K562 (cell line): ENCODE measurements at regions not wholly inside any gene's neighbourhood (a gene's known extent, or its start where the extent isn't known, plus 50 kb on each side); places are given as distances from the start of the nearest gene placed in this dataset.

Source experiments
- ATAC-seq: fragments of 200-7000 bp; cut with Tn5 transposase; 3 replicates; pipeline ENCODE4 v1.9.1; 2020; ENCODE audit warnings: moderate library complexity
- BruUV-seq: library from RNA; stranded (reverse); fragments of 400-500 nt; replicated peaks from 2 replicates; lab custom pipeline; 2021; lab: Mats Ljungman, UMichigan
- CTCF ChIA-PET: fragments of 300-600 bp; formaldehyde crosslinking; extraction: SDS; loops from one replicate; lab custom pipeline; 2021; ENCODE audit warnings: low intra/inter-chr PET ratio; lab: Yijun Ruan, JAX
- POLR2A ChIA-PET: fragments of 300-600, 350-650 bp; sonication (Branson Sonifier 250); formaldehyde crosslinking; extraction: SDS; loops from one replicate; lab custom pipeline; 2021; ENCODE audit warnings: antibody characterized with exemption, inconsistent platforms; lab: Yijun Ruan, JAX
- DNase-seq, 4 experiments: peaks; one replicate each; pipeline versions ENCODE4 v3.0.0 to v3.0.0-alpha.2; 2011 to 2018; ENCODE audit warnings: low spot score in 3 of 4, mixed read lengths in 3 of 4; ENCODE audit errors: extremely low read depth in 1 of 4
- FAIRE-seq: peaks from 2 replicates; lab custom pipeline; 2011; peaks lifted over from hg19 to GRCh38; lab: Jason Lieb, UNC
- H2AFZ ChIP-seq: 2 replicates; pipeline ENCODE4 v1.6.0; 2011; ENCODE audit warnings: low read depth, low read length, control low read depth, inconsistent platforms
- H3K27ac ChIP-seq: fragments of 200-600 bp; 3 replicates; pipeline ENCODE4 v1.8.0; 2011; ENCODE audit warnings: low read depth, mild to moderate bottlenecking, control low read depth, inconsistent platforms, low read length, moderate library complexity, mixed read lengths; ENCODE audit errors: extremely low read depth
- H3K27me3 ChIP-seq, 2 experiments: fragments of 300-600 bp in 1 of 2; 2 replicates in 1 of 2; 3 replicates in 1 of 2; pipeline versions ENCODE4 v1.6.0 to v1.8.0; 2011; ENCODE audit warnings: inconsistent platforms in 2 of 2, low read length in 2 of 2, mild to moderate bottlenecking in 1 of 2, mixed read lengths in 1 of 2, moderate library complexity in 1 of 2; ENCODE audit not compliant: control insufficient read depth in 2 of 2, insufficient read depth in 2 of 2
- H3K36me3 ChIP-seq: fragments of 300-600 bp; 3 replicates; pipeline ENCODE4 v1.8.0; 2011; ENCODE audit warnings: mild to moderate bottlenecking, low read length, inconsistent platforms; ENCODE audit not compliant: control insufficient read depth, insufficient read depth
- H3K4me1 ChIP-seq, 2 experiments: fragments of 200-600 bp in 1 of 2; replicated peaks in 1 of 2; 2 replicates in 1 of 2; 3 replicates in 1 of 2; pipeline versions ENCODE4 v1.5.1 to v1.8.0; 2011; ENCODE audit warnings: inconsistent platforms in 2 of 2, low read length in 2 of 2, mild to moderate bottlenecking in 1 of 2, mixed read lengths in 1 of 2, moderate library complexity in 1 of 2; ENCODE audit not compliant: control insufficient read depth in 2 of 2, insufficient read depth in 2 of 2
- H3K4me2 ChIP-seq: 2 replicates; pipeline ENCODE4 v1.6.1; 2011; ENCODE audit warnings: low read length, control low read depth, inconsistent platforms, mixed read lengths; ENCODE audit not compliant: insufficient read depth
- H3K4me3 ChIP-seq: fragments of 200-600 bp; sonication (generic), shearing (Covaris generic); 2 replicates; pipeline ENCODE4 v1.5.1; 2016; ENCODE audit warnings: control low read depth, inconsistent platforms
- H3K79me2 ChIP-seq: fragments of 200-600 bp; 3 replicates; pipeline ENCODE4 v1.8.0; 2011; ENCODE audit warnings: low read length, inconsistent platforms; ENCODE audit not compliant: control insufficient read depth, insufficient read depth
- H3K9ac ChIP-seq, 2 experiments: 2 replicates each; pipeline versions ENCODE4 v1.6.0 to v1.6.1; 2011; ENCODE audit warnings: low read depth in 2 of 2, low read length in 2 of 2, control low read depth in 1 of 2, inconsistent platforms in 1 of 2, mild to moderate bottlenecking in 1 of 2, mixed read lengths in 1 of 2; ENCODE audit not compliant: insufficient read depth in 1 of 2
- H3K9me1 ChIP-seq: one replicate; pipeline ENCODE4 v1.6.0; 2011; ENCODE audit warnings: inconsistent platforms, mild to moderate bottlenecking, low read length, moderate library complexity; ENCODE audit not compliant: control insufficient read depth, insufficient read depth
- H3K9me3 ChIP-seq: replicated peaks from 2 replicates; pipeline ENCODE4 v1.5.1; 2011; ENCODE audit warnings: low read depth, low read length, inconsistent platforms; ENCODE audit not compliant: control insufficient read depth, insufficient read depth
- H4K20me1 ChIP-seq: replicated peaks from 2 replicates; pipeline ENCODE4 v1.6.1; 2011; ENCODE audit warnings: low read length, inconsistent platforms, mixed read lengths; ENCODE audit not compliant: control insufficient read depth, insufficient read depth
- ESRRA ChIP-seq: fragments of 450-650 bp; IDR thresholded peaks from 2 replicates; pipeline ENCODE4 v1.6.1; 2014; ENCODE audit warnings: low read depth, mild to moderate bottlenecking, moderate library complexity, borderline replicate concordance
- GABPB1 ChIP-seq: sonication (generic); formaldehyde crosslinking; IDR thresholded peaks from 2 replicates; pipeline ENCODE4 v1.8.0; 2022; ENCODE audit warnings: mild to moderate bottlenecking, missing genetic modification reagents
- HLTF ChIP-seq: fragments of 450-650 bp; IDR thresholded peaks from 2 replicates; pipeline ENCODE4 v1.6.1; 2016
- MEF2A ChIP-seq: IDR thresholded peaks from 2 replicates; pipeline ENCODE4 v1.6.1; 2011; ENCODE audit warnings: low read depth, mild to moderate bottlenecking, low read length, moderate library complexity; ENCODE audit not compliant: control insufficient read depth
- NBN ChIP-seq: fragments of 450-650 bp; IDR thresholded peaks from 2 replicates; pipeline ENCODE4 v1.6.1; 2016; ENCODE audit warnings: low read depth, mild to moderate bottlenecking
- NELFE ChIP-seq: IDR thresholded peaks from 2 replicates; pipeline ENCODE4 v1.6.1; 2011; ENCODE audit warnings: mild to moderate bottlenecking; ENCODE audit not compliant: insufficient read depth, insufficient read length
- PYGO2 ChIP-seq: fragments of 450-650 bp; IDR thresholded peaks from 2 replicates; pipeline ENCODE4 v1.6.1; 2016; ENCODE audit warnings: mild to moderate bottlenecking, missing genetic modification characterization, moderate library complexity, missing compliant biosample characterization
- TBL1XR1 ChIP-seq, 2 experiments: IDR thresholded peaks; 2 replicates each; pipeline ENCODE4 v1.6.1; 2012; ENCODE audit warnings: improper control_type of control experiment in 2 of 2, low read length in 2 of 2, mild to moderate bottlenecking in 1 of 2
- ZNF384 ChIP-seq: IDR thresholded peaks from 2 replicates; pipeline ENCODE4 v1.6.1; 2012; ENCODE audit warnings: low read depth, low read length, improper control_type of control experiment
- ZNF77 ChIP-seq: fragments of 250-450 bp; sonication (Bioruptor Pico); IDR thresholded peaks from 2 replicates; pipeline ENCODE4 v1.5.0; 2020
- WGBS: fragments of 100-300 bp; shearing (Covaris generic); methylation state at CpG from one replicate; pipeline ENCODE4 v1.1.6; 2016; ENCODE audit warnings: low coverage, mixed read lengths; ENCODE audit not compliant: insufficient coverage; ENCODE audit errors: missing lambda C conversion rate; 5-methylcytosine and 5-hydroxymethylcytosine counted together
- in situ Hi-C: fragments of 300-500 bp; cut with MboI; formaldehyde crosslinking; loops from 4 replicates; pipeline ENCODE4 v1.15.0; 2018; ENCODE audit warnings: inconsistent platforms, mixed read lengths
- intact Hi-C: fragments of 100-400 bp; cut with micrococcal nuclease; formaldehyde crosslinking; loops from 2 replicates; pipeline ENCODE4 v1.14.2; 2022
- TF ChIP-seq, protein P1 (sequence below): fragments of 250-450 bp; sonication (Bioruptor Pico); IDR thresholded peaks from 2 replicates; pipeline ENCODE4 v1.5.0; 2021; ENCODE audit warnings: mild to moderate bottlenecking, moderate library complexity
- TF ChIP-seq, protein P2 (sequence below): fragments of 200-800 bp; sonication (Bioruptor generic); IDR thresholded peaks from 2 replicates; pipeline ENCODE4 v1.6.1; 2017; ENCODE audit warnings: missing genetic modification characterization, missing compliant biosample characterization

DNA sequence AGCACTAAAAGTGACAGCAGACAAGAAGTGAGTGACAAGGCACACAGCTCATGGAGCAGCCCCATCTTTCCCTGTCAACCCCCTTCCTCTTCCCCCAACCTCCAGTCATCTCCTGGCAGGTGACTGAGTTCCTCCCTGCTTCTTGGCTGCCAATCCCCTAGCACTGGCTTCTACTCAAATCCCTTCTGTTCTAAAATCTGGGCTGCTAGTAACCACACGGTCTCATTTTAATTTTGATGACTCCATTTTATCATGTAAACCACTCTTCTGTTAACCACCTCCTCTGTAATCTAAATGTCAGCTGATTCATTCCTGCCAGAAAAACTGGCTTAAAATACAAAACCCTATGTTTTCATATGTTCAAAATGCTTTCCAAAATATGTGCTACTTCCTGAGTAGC lies 419.8 kb upstream of the MON1B start:
- no peaks in the 10 kb centered on the region for H3K27me3 ChIP-seq
- TF ChIP-seq GABPB1 (no peak), ESRRA (no peak)
- no TSS peak for BruUV-seq
- no peak overlapping the region for H3K4me3 ChIP-seq
- H3K36me3 ChIP-seq = no peaks in the 10 kb centered on the region
- no peak overlapping the region for H2AFZ ChIP-seq
- no peak overlapping the region for H3K27ac ChIP-seq
- CTCF ChIA-PET = no interaction called here
- DNase-seq = no peak
- H4K20me1 ChIP-seq = no peaks in the 10 kb centered on the region
- no peaks in the 10 kb centered on the region for H3K79me2 ChIP-seq
- POLR2A ChIA-PET = no interaction called here
- no peak for ATAC-seq
- no peak overlapping the region for H3K4me2 ChIP-seq
- no peaks in the 10 kb centered on the region for H3K9me3 ChIP-seq
- intact Hi-C loops (no loop called here), in situ Hi-C loops (no loop called here)
- 0% methylated on average over 1 of the region's 1 CpG for WGBS
- FAIRE-seq = no peak
- no peak overlapping the region for H3K9ac ChIP-seq
- no peaks in the 10 kb centered on the region for H3K9me1 ChIP-seq
- H3K4me1 ChIP-seq = no peaks in the 10 kb centered on the region

DNA sequence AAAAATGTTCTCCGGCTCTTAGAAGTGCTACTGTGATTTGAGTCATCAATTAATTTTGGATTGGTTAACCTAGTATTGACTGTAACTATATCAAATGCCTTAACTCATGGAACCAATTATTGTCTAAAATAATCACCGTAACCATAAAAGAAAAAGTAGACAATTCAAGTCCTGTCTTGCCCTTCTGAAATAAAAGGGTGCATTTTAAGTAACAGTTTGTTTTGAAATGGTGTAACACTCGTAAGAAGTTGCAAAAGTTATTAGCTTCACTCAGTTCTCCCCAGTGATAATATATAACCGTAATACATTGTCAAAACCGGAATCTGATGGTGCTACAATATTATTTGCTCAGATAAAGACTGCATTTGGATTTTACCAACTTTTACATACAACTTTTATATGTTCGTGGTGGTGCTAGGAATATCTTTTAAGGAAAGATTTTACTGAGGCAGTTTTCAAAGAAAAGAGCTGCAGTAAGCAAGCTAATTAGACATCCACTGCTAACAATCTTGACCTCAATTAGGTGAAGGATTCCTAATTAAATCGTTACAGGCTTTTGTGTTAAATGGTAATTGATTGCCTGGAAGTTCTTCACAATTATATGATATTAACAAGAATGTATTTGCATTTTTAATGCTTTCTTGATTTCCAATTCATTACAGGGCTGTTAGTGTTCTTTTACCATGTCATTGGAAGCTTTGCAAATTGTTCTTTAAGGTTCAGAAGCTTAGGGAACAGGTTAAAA lies 413.1 kb upstream of the MON1B start:
- Histone ChIP-seq H3K27me3 (no peaks in the 10 kb centered on the region), H3K9me1 (no peaks in the 10 kb centered on the region), H3K9me3 (no peaks in the 10 kb centered on the region), H2AFZ (no peak overlapping the region), H4K20me1 (no peaks in the 10 kb centered on the region), H3K9ac (no peak overlapping the region)
- CTCF ChIA-PET = no interaction called here
- TF ChIP-seq MEF2A = no peak
- TF ChIP-seq, protein P1, sequence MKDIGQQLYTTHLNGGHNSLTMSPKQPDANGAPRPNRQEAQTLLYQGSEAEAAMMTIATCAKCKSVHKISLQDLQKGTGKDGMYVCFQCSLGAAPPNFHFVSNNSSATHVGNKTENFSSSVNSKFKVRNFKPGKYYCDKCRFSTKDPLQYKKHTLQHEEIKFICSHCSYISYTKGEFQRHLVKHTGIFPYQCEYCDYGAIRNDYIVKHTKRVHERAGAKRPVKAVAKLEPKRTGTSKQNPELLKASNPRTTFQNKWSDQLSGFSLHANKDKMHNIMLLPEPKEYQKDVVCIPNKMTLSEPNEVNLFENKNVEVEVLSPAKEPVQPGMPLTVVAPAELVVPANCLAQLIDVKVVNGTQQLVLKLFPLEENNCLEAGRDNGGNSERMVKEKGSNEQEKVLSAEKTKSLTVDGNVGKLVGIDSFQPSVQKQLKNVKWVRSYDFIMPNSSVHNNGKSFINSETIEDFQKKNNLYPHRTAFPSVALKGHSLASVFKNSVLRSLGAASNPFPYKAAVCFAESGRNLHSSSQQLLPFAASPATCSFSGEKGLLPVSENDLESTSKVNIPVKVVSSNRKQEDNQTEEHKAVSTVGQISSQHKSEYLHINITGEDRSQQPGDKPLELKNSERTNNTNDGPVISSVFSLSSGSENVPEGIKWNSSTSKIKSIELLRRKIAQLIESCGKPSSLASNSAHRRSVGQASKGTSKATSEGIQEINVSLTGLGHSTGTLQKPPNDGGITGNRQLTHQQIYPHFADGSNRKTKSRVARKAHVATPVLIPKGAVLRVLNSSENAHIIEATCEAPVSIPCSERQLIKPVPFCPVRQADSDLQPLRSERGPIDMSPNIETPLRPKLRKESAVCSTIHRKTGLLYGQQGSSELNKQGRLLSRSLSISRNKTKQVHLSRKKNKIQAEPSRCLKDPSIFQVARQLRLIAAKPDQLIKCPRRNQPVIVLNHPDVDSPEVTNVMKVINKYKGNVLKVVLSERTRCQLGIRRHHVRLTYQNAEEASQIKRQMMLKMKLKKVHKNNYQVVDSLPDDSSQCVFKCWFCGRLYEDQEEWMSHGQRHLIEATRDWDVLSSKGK (CRISPR knock-in tag) = no peak
- no peak for TF ChIP-seq TBL1XR1 (IDR thresholded peaks at IDR 0.05; ENCODE audit: low read length in 2 of 2)
- no peak for TF ChIP-seq PYGO2 (tag)
- TF ChIP-seq, protein P2, sequence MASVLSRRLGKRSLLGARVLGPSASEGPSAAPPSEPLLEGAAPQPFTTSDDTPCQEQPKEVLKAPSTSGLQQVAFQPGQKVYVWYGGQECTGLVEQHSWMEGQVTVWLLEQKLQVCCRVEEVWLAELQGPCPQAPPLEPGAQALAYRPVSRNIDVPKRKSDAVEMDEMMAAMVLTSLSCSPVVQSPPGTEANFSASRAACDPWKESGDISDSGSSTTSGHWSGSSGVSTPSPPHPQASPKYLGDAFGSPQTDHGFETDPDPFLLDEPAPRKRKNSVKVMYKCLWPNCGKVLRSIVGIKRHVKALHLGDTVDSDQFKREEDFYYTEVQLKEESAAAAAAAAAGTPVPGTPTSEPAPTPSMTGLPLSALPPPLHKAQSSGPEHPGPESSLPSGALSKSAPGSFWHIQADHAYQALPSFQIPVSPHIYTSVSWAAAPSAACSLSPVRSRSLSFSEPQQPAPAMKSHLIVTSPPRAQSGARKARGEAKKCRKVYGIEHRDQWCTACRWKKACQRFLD (CRISPR knock-in tag) = no peak
- no peak for TF ChIP-seq HLTF
- no peak for TF ChIP-seq ZNF77 (CRISPR knock-in tag)
- no peak for TF ChIP-seq ZNF384
- no peak for TF ChIP-seq NBN
- TF ChIP-seq NELFE = no peak
- TF ChIP-seq, all 486 proteins: peak for 0
- Histone ChIP-seq H3K79me2 (no peaks in the 10 kb centered on the region), H3K4me3 (no peak overlapping the region), H3K27ac (no peak overlapping the region), H3K4me1 (no peaks in the 10 kb centered on the region), H3K36me3 (no peaks in the 10 kb centered on the region), H3K4me2 (no peak overlapping the region)
- no TSS peak for BruUV-seq
- POLR2A ChIA-PET = no interaction called here
- ATAC-seq = no peak
- WGBS = 1% methylated on average over 7 of the region's 7 CpGs
- in situ Hi-C loops = no loop called here
- intact Hi-C loops = no loop called here
- no peak for DNase-seq
- FAIRE-seq = no peak
